ENCODE measurements at regions not wholly inside any gene's neighbourhood (a gene's known extent, or its start where the extent isn't known, plus 50 kb on each side); places are given as distances from the start of the nearest gene placed in this dataset.
A peak's percentile ranks its signal among the peaks of the same experiment; 100 is the strongest.
"Not testable (repeated sequence)": the region's sequence is repeated elsewhere in the genome, so short reads cannot be mapped to it uniquely, and the experiment has no call there.

GRCh38 chr3:152891678-152892077, 56.7 kb downstream of the P2RY1 start:
- no peaks in the 10 kb centered on the region for H3K4me1 Mint-ChIP-seq
- no peaks in the 10 kb centered on the region for H3K36me3 Mint-ChIP-seq
- H3K27me3 Mint-ChIP-seq, result peaks cover 0 to 3% of the 10 kb centered on the region in 2 donors
- ATAC-seq (replicated peaks), result no peak
- H3K4me3 Mint-ChIP-seq, result no peak overlapping the region
- H3K27ac Mint-ChIP-seq, result no peak overlapping the region
- H3K9me3 Mint-ChIP-seq, result peaks cover 0 to 5% of the 10 kb centered on the region in 2 donors
- DNase-seq, result no peak

GRCh38 chr3:152892446-152892845, 57.5 kb downstream of the P2RY1 start:
- no peak for DNase-seq
- Mint-ChIP-seq H3K9me3 (peaks cover 0 to 5% of the 10 kb centered on the region in 2 donors), H3K36me3 (no peaks in the 10 kb centered on the region), H3K4me3 (no peak overlapping the region), H3K4me1 (no peaks in the 10 kb centered on the region), H3K27ac (no peak overlapping the region), H3K27me3 (peaks cover 0 to 3% of the 10 kb centered on the region in 2 donors)
- no peak for ATAC-seq (replicated peaks)

GRCh38 chr3:152893647-152894046, 58.7 kb downstream of the P2RY1 start:
- DNase-seq (no peak), ATAC-seq (replicated peaks) (no peak)
- no peaks in the 10 kb centered on the region for H3K36me3 Mint-ChIP-seq
- H3K27me3 Mint-ChIP-seq, result no peaks in the 10 kb centered on the region
- H3K4me1 Mint-ChIP-seq, result no peaks in the 10 kb centered on the region
- no peak overlapping the region for H3K27ac Mint-ChIP-seq
- peaks cover 0 to 5% of the 10 kb centered on the region in 2 donors for H3K9me3 Mint-ChIP-seq
- no peak overlapping the region for H3K4me3 Mint-ChIP-seq

GRCh38 chr3:152899306-152899705, 64.4 kb downstream of the P2RY1 start:
- Mint-ChIP-seq H3K27ac (no peak overlapping the region), H3K27me3 (no peaks in the 10 kb centered on the region), H3K4me3 (no peak overlapping the region), H3K4me1 (no peaks in the 10 kb centered on the region), H3K9me3 (no peaks in the 10 kb centered on the region), H3K36me3 (no peaks in the 10 kb centered on the region)
- DNase-seq (no peak), ATAC-seq (replicated peaks) (no peak)

GRCh38 chr3:152902141-152902669, 67.3 kb downstream of the P2RY1 start:
- no peak for DNase-seq
- Mint-ChIP-seq H3K9me3 (no peaks in the 10 kb centered on the region), H3K4me1 (no peaks in the 10 kb centered on the region), H3K36me3 (no peaks in the 10 kb centered on the region), H3K4me3 (no peak overlapping the region), H3K27ac (no peak overlapping the region), H3K27me3 (no peaks in the 10 kb centered on the region)
- no peak for ATAC-seq (replicated peaks)

DNA sequence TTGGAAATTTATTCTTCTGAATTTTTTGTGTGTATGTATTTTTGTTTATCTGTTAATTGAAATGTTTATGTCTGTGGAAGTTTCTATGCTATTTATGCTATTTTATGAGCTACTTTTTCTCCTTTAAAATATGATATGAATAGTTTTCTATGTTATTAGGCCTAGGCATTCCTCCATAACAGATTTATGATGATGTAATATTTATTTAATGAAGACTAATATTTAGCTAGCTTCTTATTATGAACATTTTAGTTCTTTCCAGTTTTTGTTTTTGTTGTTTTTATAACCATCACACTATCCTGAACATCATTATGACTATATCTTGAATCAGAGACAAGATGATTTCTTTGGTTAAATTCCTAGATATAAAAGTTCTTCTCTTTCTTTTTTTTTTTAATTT, 70.7 kb downstream of the P2RY1 start:
- H3K27me3 Mint-ChIP-seq, result no peaks in the 10 kb centered on the region
- H3K9me3 Mint-ChIP-seq, result peaks cover 0 to 2% of the 10 kb centered on the region in 2 donors

GRCh38 chr3:152909180-152909883, 74.4 kb downstream of the P2RY1 start:
- no peak for ATAC-seq (replicated peaks)
- Mint-ChIP-seq H3K4me3 (no peak overlapping the region), H3K9me3 (peaks cover 0 to 2% of the 10 kb centered on the region in 2 donors), H3K4me1 (no peaks in the 10 kb centered on the region), H3K27me3 (no peaks in the 10 kb centered on the region), H3K36me3 (no peaks in the 10 kb centered on the region), H3K27ac (no peak overlapping the region)
- DNase-seq, result no peak

More for the DNA sequence above, 70.7 kb downstream of the P2RY1 start:
- Mint-ChIP-seq H3K4me3 (no peak overlapping the region), H3K27ac (no peak overlapping the region), H3K36me3 (no peaks in the 10 kb centered on the region), H3K4me1 (no peaks in the 10 kb centered on the region)
- ATAC-seq (replicated peaks), result no peak
- DNase-seq, result no peak

GRCh38 chr3:152910211-152910610, 75.3 kb downstream of the P2RY1 start:
- no peaks in the 10 kb centered on the region for H3K36me3 Mint-ChIP-seq
- ATAC-seq (replicated peaks) (no peak), DNase-seq (no peak)
- no peak overlapping the region for H3K4me3 Mint-ChIP-seq
- no peak overlapping the region for H3K27ac Mint-ChIP-seq
- peaks cover 0 to 2% of the 10 kb centered on the region in 2 donors for H3K9me3 Mint-ChIP-seq
- H3K4me1 Mint-ChIP-seq, result no peaks in the 10 kb centered on the region
- H3K27me3 Mint-ChIP-seq, result no peaks in the 10 kb centered on the region

- ATAC-seq (replicated peaks) (no peak), DNase-seq (no peak)
- Mint-ChIP-seq H3K36me3 (no peaks in the 10 kb centered on the region), H3K27ac (no peak overlapping the region), H3K4me1 (no peaks in the 10 kb centered on the region), H3K4me3 (no peak overlapping the region), H3K9me3 (peaks cover 0 to 2% of the 10 kb centered on the region in 2 donors), H3K27me3 (no peaks in the 10 kb centered on the region)
These were observed 76.0 kb downstream of the P2RY1 start for GRCh38 chr3:152910966-152911365.

- DNase-seq; H3K9me3 Mint-ChIP-seq; H3K27ac Mint-ChIP-seq; H3K4me3 Mint-ChIP-seq; H3K36me3 Mint-ChIP-seq; H3K27me3 Mint-ChIP-seq; ATAC-seq (replicated peaks); H3K4me1 Mint-ChIP-seq: not testable (repeated sequence)
These were observed 79.8 kb downstream of the P2RY1 start for GRCh38 chr3:152914743-152915142.

GRCh38 chr3:152915695-152916094, 80.8 kb downstream of the P2RY1 start:
- peaks cover 0 to 7% of the 10 kb centered on the region in 2 donors for H3K27me3 Mint-ChIP-seq
- DNase-seq, result no peak
- no peak for ATAC-seq (replicated peaks)
- H3K4me3 Mint-ChIP-seq, result no peak overlapping the region
- no peaks in the 10 kb centered on the region for H3K9me3 Mint-ChIP-seq
- H3K4me1 Mint-ChIP-seq, result no peaks in the 10 kb centered on the region
- H3K36me3 Mint-ChIP-seq, result no peaks in the 10 kb centered on the region
- H3K27ac Mint-ChIP-seq, result no peak overlapping the region

- peaks cover 0 to 7% of the 10 kb centered on the region in 2 donors for H3K27me3 Mint-ChIP-seq
- no peaks in the 10 kb centered on the region for H3K4me1 Mint-ChIP-seq
- H3K36me3 Mint-ChIP-seq, result no peaks in the 10 kb centered on the region
- H3K27ac Mint-ChIP-seq, result peak overlapping the region; percentile 16
- no peak for ATAC-seq (replicated peaks)
- H3K4me3 Mint-ChIP-seq, result no peak overlapping the region
- H3K9me3 Mint-ChIP-seq, result no peaks in the 10 kb centered on the region
- no peak for DNase-seq
These were observed 81.9 kb downstream of the P2RY1 start for GRCh38 chr3:152916753-152917279.

- no peak overlapping the region for H3K4me3 Mint-ChIP-seq
- H3K4me1 Mint-ChIP-seq, result no peaks in the 10 kb centered on the region
- DNase-seq, result no peak
- no peak overlapping the region for H3K27ac Mint-ChIP-seq
- H3K9me3 Mint-ChIP-seq, result no peaks in the 10 kb centered on the region
- H3K36me3 Mint-ChIP-seq, result no peaks in the 10 kb centered on the region
- H3K27me3 Mint-ChIP-seq, result peaks cover 0 to 7% of the 10 kb centered on the region in 2 donors
- ATAC-seq (replicated peaks), result no peak
These were observed 86.4 kb downstream of the P2RY1 start for GRCh38 chr3:152921351-152921750.

DNA sequence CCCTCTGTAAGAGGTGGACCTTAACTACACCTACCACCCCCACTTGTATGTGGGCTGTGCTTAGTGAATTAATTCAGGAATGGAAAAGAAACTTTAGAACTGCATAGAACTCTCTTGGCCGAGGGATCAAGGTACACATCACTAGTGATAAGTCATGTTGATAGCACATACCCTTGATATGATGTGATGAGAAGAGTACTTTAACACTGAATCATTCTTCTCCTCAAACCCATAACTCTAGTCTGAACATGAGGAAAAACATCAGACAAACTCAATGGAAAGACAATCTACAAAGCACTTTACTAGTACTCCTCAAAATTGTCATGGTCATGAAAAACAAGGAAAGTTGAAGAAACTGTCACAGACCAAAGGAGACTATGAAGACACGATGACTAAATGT, 87.6 kb downstream of the P2RY1 start:
- no peak overlapping the region for H3K4me3 Mint-ChIP-seq
- ATAC-seq (replicated peaks) (no peak), DNase-seq (no peak)
- H3K9me3 Mint-ChIP-seq, result no peaks in the 10 kb centered on the region
- H3K27ac Mint-ChIP-seq, result no peak overlapping the region
- no peaks in the 10 kb centered on the region for H3K36me3 Mint-ChIP-seq
- H3K27me3 Mint-ChIP-seq, result peaks cover 0 to 8% of the 10 kb centered on the region in 2 donors
- H3K4me1 Mint-ChIP-seq, result no peaks in the 10 kb centered on the region

DNA sequence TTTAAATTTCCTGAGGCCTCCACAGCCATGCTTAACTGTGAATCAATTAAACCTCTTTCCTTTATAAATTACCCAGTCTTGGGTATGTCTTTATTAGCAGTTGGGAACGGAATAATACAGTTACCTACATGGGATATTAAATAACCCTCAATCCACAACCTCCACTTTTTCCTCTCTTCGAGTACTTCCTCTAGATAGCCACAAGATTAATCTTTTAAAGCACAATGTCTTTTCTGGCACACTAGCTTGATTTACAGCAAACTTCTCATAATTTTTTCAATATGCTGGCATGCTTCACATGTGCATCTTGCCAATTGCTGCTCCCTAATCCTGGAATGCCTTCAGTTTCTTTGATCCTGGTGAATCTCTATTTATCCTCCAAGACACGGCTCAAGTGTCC, 92.2 kb downstream of the P2RY1 start:
- no peak for DNase-seq
- Mint-ChIP-seq H3K36me3 (no peaks in the 10 kb centered on the region), H3K4me1 (no peaks in the 10 kb centered on the region), H3K4me3 (no peak overlapping the region), H3K27ac (no peak overlapping the region), H3K9me3 (no peaks in the 10 kb centered on the region), H3K27me3 (peaks cover 0 to 8% of the 10 kb centered on the region in 2 donors)
- no peak for ATAC-seq (replicated peaks)
